ENCODE measurements at regions not wholly inside any gene's neighbourhood (a gene's known extent, or its start where the extent isn't known, plus 50 kb on each side); places are given as distances from the start of the nearest gene placed in this dataset.

GRCh38 chr11:109864834-109865547 lies 228.2 kb upstream of the ZC3H12C start:
- ChIA-PET POLR2A (no interaction called here), CTCF (ENCODE audit: low intra/inter-chr PET ratio, low total read pairs) (no interaction called here)
- FAIRE-seq (no peak), ATAC-seq (no peak), DNase-seq (ENCODE audit: low spot score) (no peak)
- Histone ChIP-seq H3K27ac (ENCODE audit: extremely low read length, insufficient read depth, low read length) (no peak overlapping the region), H3K4me3 (replicated peaks in 1 of 3; ENCODE audit: insufficient read depth in 1 of 3, low read depth in 2 of 3, low read length in 3 of 3) (no peak overlapping the region), H4K20me1 (ENCODE audit: insufficient read depth, low read length) (no peaks in the 10 kb centered on the region), H2AFZ (ENCODE audit: low read length) (no peak overlapping the region), H3K4me2 (ENCODE audit: low read depth, low read length) (no peak overlapping the region), H3K9me3 (ENCODE audit: low read length) (no peaks in the 10 kb centered on the region), H3K9ac (ENCODE audit: insufficient read depth, low read depth, low read length) (no peak overlapping the region), H3K4me1 (ENCODE audit: insufficient read depth, low read length) (no peaks in the 10 kb centered on the region), H3K27me3 (ENCODE audit: control insufficient read depth in 1 of 2, insufficient read depth in 2 of 2, low read length in 2 of 2) (no peaks in the 10 kb centered on the region), H3K36me3 (replicated peaks in 1 of 2; ENCODE audit: control insufficient read depth in 1 of 2, insufficient read depth in 2 of 2, low read length in 2 of 2) (no peaks in the 10 kb centered on the region), H3K79me2 (ENCODE audit: insufficient read depth, low read length) (no peaks in the 10 kb centered on the region)
- intact Hi-C loops (cut with micrococcal nuclease; ENCODE audit: unreplicated experiment) (no loop called here), in situ Hi-C loops (cut with HindIII; ENCODE audit: extremely low pct_ligation_motif_present, low pct_unique_long_range_greater_than_20kb) (no loop called here)
- TF ChIP-seq ARNTL (CRISPR knock-in tag; IDR thresholded peaks at IDR 0.05): no peak
- TF ChIP-seq ZMYM4 (CRISPR knock-in tag; IDR thresholded peaks at IDR 0.05): no peak
- no peak for TF ChIP-seq THRA (CRISPR knock-in tag; IDR thresholded peaks at IDR 0.05; ENCODE audit: borderline replicate concordance)
- TF ChIP-seq PRDM10 (CRISPR knock-in tag; IDR thresholded peaks at IDR 0.05; ENCODE audit: low read depth): no peak
- no peak for TF ChIP-seq POLR2A (IDR thresholded peaks at IDR 0.05; ENCODE audit: insufficient read depth in 1 of 2, low read depth in 2 of 2, low read length in 2 of 2)
- TF ChIP-seq ELF4 (CRISPR knock-in tag; IDR thresholded peaks at IDR 0.05; ENCODE audit: borderline replicate concordance): no peak
- TF ChIP-seq STAG1 (CRISPR knock-in tag; IDR thresholded peaks at IDR 0.05): no peak
- TF ChIP-seq ZBTB4 (CRISPR knock-in tag; IDR thresholded peaks at IDR 0.05; ENCODE audit: borderline replicate concordance): no peak
- no peak for TF ChIP-seq ZNF580 (CRISPR knock-in tag; IDR thresholded peaks at IDR 0.05; ENCODE audit: borderline replicate concordance, low read depth)
- TF ChIP-seq MXD1 (CRISPR knock-in tag; IDR thresholded peaks at IDR 0.05): no peak
- TF ChIP-seq ZNF224 (CRISPR knock-in tag; IDR thresholded peaks at IDR 0.05): no peak
- no TSS peak for BruUV-seq (replicated peaks)
- 17% methylated on average over 2 of the region's 2 CpGs for WGBS (ENCODE audit: low lambda C conversion rate)

Data from HepG2 (cell line).